Colonic mucosa (tissue), 4 donors: ENCODE measurements at regions not wholly inside any gene's neighbourhood (a gene's known extent, or its start where the extent isn't known, plus 50 kb on each side); places are given as distances from the start of the nearest gene placed in this dataset.

Experiments
- DNase-seq: peaks from one replicate; pipeline ENCODE4 v3.0.0-alpha.2; 2020
- H3K27ac ChIP-seq: fragments of 200-600 bp; one replicate; pipeline ENCODE4 v1.8.0; 2021
- H3K27me3 ChIP-seq: fragments of 200-600 bp; one replicate; pipeline ENCODE4 v1.8.0; 2021
- H3K36me3 ChIP-seq: fragments of 200-600 bp; one replicate; pipeline ENCODE4 v1.8.0; 2021
- H3K4me1 ChIP-seq: fragments of 200-600 bp; one replicate; pipeline ENCODE4 v1.8.0; 2021; ENCODE audit warnings: mild to moderate bottlenecking
- H3K4me3 ChIP-seq: fragments of 200-600 bp; one replicate; pipeline ENCODE4 v1.8.0; 2021
- H3K9ac ChIP-seq, 2 donors: one replicate each; pipeline ENCODE4 v1.7.0; 2013; ENCODE audit warnings: control low read depth in 2 of 2, low read depth in 2 of 2, low read length in 2 of 2
- H3K9me3 ChIP-seq: fragments of 200-600 bp; one replicate; pipeline ENCODE4 v1.8.0; 2021
- CTCF ChIP-seq: fragments of 200-600 bp; IDR thresholded peaks from one replicate; pipeline ENCODE4 v1.8.0; 2022; ENCODE audit warnings: antibody characterized with exemption, mild to moderate bottlenecking
- intact Hi-C: fragments of 100-400 bp; cut with DNase I; formaldehyde crosslinking; loops from one replicate; pipeline ENCODE4 v1.14.1; 2022
- donor health status: healthy.
- donor health status: DM: no; HTN: no; CAD: no.
- donor health status: DM: no; HTN: no; CAD: no.

- H3K4me1 ChIP-seq: no peaks in the 10 kb centered on the region
- H3K27me3 ChIP-seq: no peaks in the 10 kb centered on the region
- DNase-seq: no peak
- no peak overlapping the region for H3K9ac ChIP-seq
- intact Hi-C loops: no loop called here
- H3K9me3 ChIP-seq: no peaks in the 10 kb centered on the region
- H3K27ac ChIP-seq: no peak overlapping the region
- no peaks in the 10 kb centered on the region for H3K36me3 ChIP-seq
- no peak overlapping the region for H3K4me3 ChIP-seq
- TF ChIP-seq CTCF: no peak
Observed at GRCh38 chr1:87515781-87516180, 187.1 kb downstream of the LMO4 start.

GRCh38 chr1:87518794-87519193 is 190.1 kb downstream of the LMO4 start:
- no peaks in the 10 kb centered on the region for H3K4me1 ChIP-seq
- no peak overlapping the region for H3K4me3 ChIP-seq
- TF ChIP-seq CTCF: no peak
- H3K9ac ChIP-seq: no peak overlapping the region
- H3K9me3 ChIP-seq: no peaks in the 10 kb centered on the region
- H3K27ac ChIP-seq: no peak overlapping the region
- H3K27me3 ChIP-seq: no peaks in the 10 kb centered on the region
- intact Hi-C loops: no loop called here
- no peak for DNase-seq
- no peaks in the 10 kb centered on the region for H3K36me3 ChIP-seq

- DNase-seq: no peak
Observed at GRCh38 chr1:87521452-87521851, 192.8 kb downstream of the LMO4 start.

GRCh38 chr1:87523466-87523865 is 194.8 kb downstream of the LMO4 start:
- no peak overlapping the region for H3K4me3 ChIP-seq
- TF ChIP-seq CTCF: no peak
- H3K9me3 ChIP-seq: no peaks in the 10 kb centered on the region
- no peaks in the 10 kb centered on the region for H3K27me3 ChIP-seq
- no peak for DNase-seq
- no peak overlapping the region for H3K27ac ChIP-seq
- H3K4me1 ChIP-seq: no peaks in the 10 kb centered on the region
- no peak overlapping the region for H3K9ac ChIP-seq
- no peaks in the 10 kb centered on the region for H3K36me3 ChIP-seq
- intact Hi-C loops: no loop called here

More at GRCh38 chr1:87521452-87521851, 192.8 kb downstream of the LMO4 start:
- no peak for TF ChIP-seq CTCF
- H3K9ac ChIP-seq: no peak overlapping the region
- H3K4me3 ChIP-seq: no peak overlapping the region
- no peaks in the 10 kb centered on the region for H3K27me3 ChIP-seq
- H3K4me1 ChIP-seq: no peaks in the 10 kb centered on the region
- H3K27ac ChIP-seq: no peak overlapping the region
- intact Hi-C loops: no loop called here
- no peaks in the 10 kb centered on the region for H3K9me3 ChIP-seq
- H3K36me3 ChIP-seq: no peaks in the 10 kb centered on the region

- H3K9me3 ChIP-seq: no peaks in the 10 kb centered on the region
- no peaks in the 10 kb centered on the region for H3K27me3 ChIP-seq
- H3K4me1 ChIP-seq: no peaks in the 10 kb centered on the region
- H3K36me3 ChIP-seq: no peaks in the 10 kb centered on the region
- intact Hi-C loops: no loop called here
- no peak for TF ChIP-seq CTCF
- no peak overlapping the region for H3K27ac ChIP-seq
- H3K4me3 ChIP-seq: no peak overlapping the region
- no peak overlapping the region for H3K9ac ChIP-seq
- no peak for DNase-seq
Observed at GRCh38 chr1:87524021-87524754, 195.5 kb downstream of the LMO4 start.
